Loucy (cell line): ENCODE measurements at regions not wholly inside any gene's neighbourhood (a gene's known extent, or its start where the extent isn't known, plus 50 kb on each side); places are given as distances from the start of the nearest gene placed in this dataset.

ENCODE experiments used
- EZH2phosphoT487 ChIP-seq: fragments of 200-600 bp; IDR thresholded peaks from 2 replicates; pipeline ENCODE4 v1.6.1; 2018; ENCODE audit warnings: antibody characterized with exemption, mild to moderate bottlenecking, moderate library complexity, borderline replicate concordance
- TF ChIP-seq, protein P1 (sequence below): fragments of 200-600 bp; sonication (generic); conservative IDR thresholded peaks from 2 replicates; pipeline ENCODE4 v1.5.1; 2014; ENCODE audit warnings: mild to moderate bottlenecking, antibody characterized with exemption, low read length

GRCh38 chr18:3358310-3358709, 91.7 kb upstream of the TGIF1 start:
- TF ChIP-seq, protein P1, sequence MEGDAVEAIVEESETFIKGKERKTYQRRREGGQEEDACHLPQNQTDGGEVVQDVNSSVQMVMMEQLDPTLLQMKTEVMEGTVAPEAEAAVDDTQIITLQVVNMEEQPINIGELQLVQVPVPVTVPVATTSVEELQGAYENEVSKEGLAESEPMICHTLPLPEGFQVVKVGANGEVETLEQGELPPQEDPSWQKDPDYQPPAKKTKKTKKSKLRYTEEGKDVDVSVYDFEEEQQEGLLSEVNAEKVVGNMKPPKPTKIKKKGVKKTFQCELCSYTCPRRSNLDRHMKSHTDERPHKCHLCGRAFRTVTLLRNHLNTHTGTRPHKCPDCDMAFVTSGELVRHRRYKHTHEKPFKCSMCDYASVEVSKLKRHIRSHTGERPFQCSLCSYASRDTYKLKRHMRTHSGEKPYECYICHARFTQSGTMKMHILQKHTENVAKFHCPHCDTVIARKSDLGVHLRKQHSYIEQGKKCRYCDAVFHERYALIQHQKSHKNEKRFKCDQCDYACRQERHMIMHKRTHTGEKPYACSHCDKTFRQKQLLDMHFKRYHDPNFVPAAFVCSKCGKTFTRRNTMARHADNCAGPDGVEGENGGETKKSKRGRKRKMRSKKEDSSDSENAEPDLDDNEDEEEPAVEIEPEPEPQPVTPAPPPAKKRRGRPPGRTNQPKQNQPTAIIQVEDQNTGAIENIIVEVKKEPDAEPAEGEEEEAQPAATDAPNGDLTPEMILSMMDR: no peak
- no peak for TF ChIP-seq EZH2phosphoT487
